Thyroid gland (tissue), 4 donors: ENCODE measurements at regions not wholly inside any gene's neighbourhood (a gene's known extent, or its start where the extent isn't known, plus 50 kb on each side); places are given as distances from the start of the nearest gene placed in this dataset.

ENCODE experiments used
- DNase-seq, 2 donors: peaks; one replicate each; pipeline ENCODE4 v3.0.0-alpha.2; 2019
- H3K27ac ChIP-seq, 3 donors: fragments of 200-600 bp; sonication (generic); 1 replicate in 2 of 3; 2 replicates in 1 of 3; pipeline ENCODE4 v1.5.1; 2016 to 2019; ENCODE audit warnings: mild to moderate bottlenecking in 1 of 3, moderate library complexity in 1 of 3
- H3K27me3 ChIP-seq: fragments of 200-600 bp; sonication (generic); one replicate; pipeline ENCODE4 v1.5.1; 2019
- H3K36me3 ChIP-seq, 2 donors: fragments of 200-600 bp; sonication (generic); one replicate each; pipeline ENCODE4 v1.5.1; 2016 to 2019
- H3K4me1 ChIP-seq, 2 donors: fragments of 200-600 bp; sonication (generic); one replicate each; pipeline ENCODE4 v1.5.1; 2017 to 2019
- H3K4me3 ChIP-seq, 3 donors: fragments of 200-600 bp; sonication (generic); replicated peaks in 1 of 3; 1 replicate in 2 of 3; 2 replicates in 1 of 3; pipeline ENCODE4 v1.5.1; 2016; ENCODE audit warnings: mild to moderate bottlenecking in 1 of 3
- H3K9me3 ChIP-seq: fragments of 200-600 bp; sonication (generic); one replicate; pipeline ENCODE4 v1.5.1; 2017
- POLR2A ChIP-seq, 2 donors: fragments of 450-650 bp; IDR thresholded peaks; one replicate each; pipeline ENCODE4 v1.6.1; 2017; ENCODE audit warnings: antibody characterized with exemption in 2 of 2, mild to moderate bottlenecking in 2 of 2, moderate library complexity in 1 of 2
- WGBS, 2 donors: methylation state at CpG; one replicate each; pipeline ENCODE4 v1.1.5; 2017; 5-methylcytosine and 5-hydroxymethylcytosine counted together
- intact Hi-C: fragments of 100-400 bp; cut with DNase I; formaldehyde crosslinking; loops from one replicate; pipeline ENCODE4 v1.15.1; 2023
- TF ChIP-seq, protein P1 (sequence below), 6 experiments: fragments of 200-600 bp in 3 of 6; fragments of 450-650 bp in 3 of 6; sonication (generic) in 3 of 6; IDR thresholded peaks; one replicate each; pipeline ENCODE4 v1.5.1; 2016 to 2019; ENCODE audit warnings: antibody characterized with exemption in 6 of 6, mild to moderate bottlenecking in 2 of 6, inconsistent platforms in 1 of 6, moderate library complexity in 1 of 6

DNA sequence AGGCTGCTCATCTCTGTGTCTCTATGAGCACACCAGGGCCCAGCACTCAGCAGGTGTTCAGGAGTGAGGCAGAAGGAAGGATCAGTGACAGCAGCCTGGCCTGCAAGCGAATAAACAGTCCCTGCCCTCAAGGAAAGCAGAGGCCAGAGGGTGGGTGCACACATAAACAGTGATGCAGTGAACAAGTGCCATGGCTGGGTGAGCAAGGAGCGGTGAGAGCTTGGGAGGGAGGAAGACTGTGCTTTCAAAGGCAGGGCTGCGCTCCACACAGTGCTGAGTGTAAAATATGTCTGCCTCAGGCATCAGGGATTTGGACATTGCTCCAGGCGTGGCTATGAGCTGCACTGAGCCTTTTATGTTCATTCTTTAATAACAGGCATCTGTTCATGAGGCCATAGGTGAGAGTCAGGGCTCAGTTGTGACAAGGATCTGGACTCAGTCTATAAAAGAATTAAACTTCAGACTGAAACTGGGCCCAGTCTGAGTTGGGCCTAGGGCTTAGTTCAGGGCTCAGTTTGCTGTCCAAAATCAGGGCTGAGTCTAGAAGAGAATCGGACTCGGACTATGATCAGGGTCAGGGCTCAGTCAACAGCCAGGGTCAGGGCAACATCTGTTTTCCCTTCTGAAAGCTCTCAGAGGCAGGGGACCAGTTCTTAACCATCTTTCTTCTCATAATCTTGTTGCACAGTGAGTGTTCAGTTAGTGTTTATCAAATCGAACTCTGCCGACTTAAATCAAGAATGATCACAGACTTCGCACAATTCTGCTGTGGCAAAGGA lies 213.7 kb downstream of the FOXD2 start:
- intact Hi-C loops, result no loop called here
- DNase-seq, result peak; percentile 50 to 59
- TF ChIP-seq, protein P1, sequence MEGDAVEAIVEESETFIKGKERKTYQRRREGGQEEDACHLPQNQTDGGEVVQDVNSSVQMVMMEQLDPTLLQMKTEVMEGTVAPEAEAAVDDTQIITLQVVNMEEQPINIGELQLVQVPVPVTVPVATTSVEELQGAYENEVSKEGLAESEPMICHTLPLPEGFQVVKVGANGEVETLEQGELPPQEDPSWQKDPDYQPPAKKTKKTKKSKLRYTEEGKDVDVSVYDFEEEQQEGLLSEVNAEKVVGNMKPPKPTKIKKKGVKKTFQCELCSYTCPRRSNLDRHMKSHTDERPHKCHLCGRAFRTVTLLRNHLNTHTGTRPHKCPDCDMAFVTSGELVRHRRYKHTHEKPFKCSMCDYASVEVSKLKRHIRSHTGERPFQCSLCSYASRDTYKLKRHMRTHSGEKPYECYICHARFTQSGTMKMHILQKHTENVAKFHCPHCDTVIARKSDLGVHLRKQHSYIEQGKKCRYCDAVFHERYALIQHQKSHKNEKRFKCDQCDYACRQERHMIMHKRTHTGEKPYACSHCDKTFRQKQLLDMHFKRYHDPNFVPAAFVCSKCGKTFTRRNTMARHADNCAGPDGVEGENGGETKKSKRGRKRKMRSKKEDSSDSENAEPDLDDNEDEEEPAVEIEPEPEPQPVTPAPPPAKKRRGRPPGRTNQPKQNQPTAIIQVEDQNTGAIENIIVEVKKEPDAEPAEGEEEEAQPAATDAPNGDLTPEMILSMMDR (IDR thresholded peaks at IDR 0.05), result no peak
- TF ChIP-seq POLR2A (IDR thresholded peaks at IDR 0.05), result no peak
- peaks cover 15 to 26% of the 10 kb centered on the region in 2 donors for H3K4me1 ChIP-seq
- H3K9me3 ChIP-seq, result no peaks in the 10 kb centered on the region
- 65% methylated on average over 9 of the region's 9 CpGs for WGBS, 2 donors
- no peaks in the 10 kb centered on the region for H3K36me3 ChIP-seq
- no peaks in the 10 kb centered on the region for H3K27me3 ChIP-seq
- H3K27ac ChIP-seq, result peak overlapping the region in 2 of 3 donors; percentile 46 to 60
- H3K4me3 ChIP-seq, result no peak overlapping the region

DNA sequence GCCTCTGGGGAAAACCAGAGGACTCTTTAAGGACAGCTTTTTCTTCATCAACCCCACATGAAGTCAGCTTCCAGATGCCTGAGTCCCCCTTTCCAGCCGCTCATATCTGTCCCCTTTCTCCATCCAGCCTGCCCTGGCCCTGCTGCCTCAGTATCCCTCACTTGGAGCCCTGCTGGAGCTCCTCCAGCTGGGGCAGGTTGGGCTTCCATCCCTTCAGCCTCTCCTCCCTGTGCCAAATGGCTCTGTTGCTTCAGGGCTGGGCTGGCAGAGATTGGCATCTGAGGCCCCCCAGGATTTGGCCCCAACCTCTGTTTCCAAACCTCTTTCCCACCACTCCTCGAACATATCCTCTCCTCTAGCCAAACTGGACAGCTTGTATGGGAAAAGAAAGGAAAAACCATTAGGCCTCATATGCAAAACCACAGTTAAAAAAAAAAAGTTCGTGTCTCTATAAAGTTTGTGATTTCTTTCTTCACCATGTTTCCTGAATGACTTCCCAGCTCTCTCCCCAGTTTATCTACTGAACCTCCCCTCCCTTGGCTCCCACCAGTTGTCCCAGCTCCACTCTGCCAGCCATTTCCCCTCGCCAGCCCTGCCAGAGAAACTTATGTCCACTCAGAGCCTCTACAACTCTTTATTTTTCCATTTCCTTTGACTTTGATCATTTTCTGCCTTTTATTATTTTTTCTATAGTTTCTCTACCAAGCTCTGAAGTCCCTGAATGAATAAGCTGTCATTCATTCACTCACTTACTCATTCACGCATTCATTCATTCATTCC lies 217.9 kb downstream of the FOXD2 start:
- no peak for DNase-seq
- TF ChIP-seq, protein P1 (IDR thresholded peaks at IDR 0.05), result no peak
- TF ChIP-seq POLR2A (IDR thresholded peaks at IDR 0.05), result no peak
- Histone ChIP-seq H3K4me1 (peaks cover 11 to 16% of the 10 kb centered on the region in 2 donors), H3K9me3 (no peaks in the 10 kb centered on the region), H3K4me3 (no peak overlapping the region), H3K27me3 (no peaks in the 10 kb centered on the region), H3K36me3 (no peaks in the 10 kb centered on the region), H3K27ac (no peak overlapping the region)
- intact Hi-C loops, result no loop called here
- WGBS, 2 donors, result 66 to 77% methylated on average over 5 of the region's 5 CpGs

DNA sequence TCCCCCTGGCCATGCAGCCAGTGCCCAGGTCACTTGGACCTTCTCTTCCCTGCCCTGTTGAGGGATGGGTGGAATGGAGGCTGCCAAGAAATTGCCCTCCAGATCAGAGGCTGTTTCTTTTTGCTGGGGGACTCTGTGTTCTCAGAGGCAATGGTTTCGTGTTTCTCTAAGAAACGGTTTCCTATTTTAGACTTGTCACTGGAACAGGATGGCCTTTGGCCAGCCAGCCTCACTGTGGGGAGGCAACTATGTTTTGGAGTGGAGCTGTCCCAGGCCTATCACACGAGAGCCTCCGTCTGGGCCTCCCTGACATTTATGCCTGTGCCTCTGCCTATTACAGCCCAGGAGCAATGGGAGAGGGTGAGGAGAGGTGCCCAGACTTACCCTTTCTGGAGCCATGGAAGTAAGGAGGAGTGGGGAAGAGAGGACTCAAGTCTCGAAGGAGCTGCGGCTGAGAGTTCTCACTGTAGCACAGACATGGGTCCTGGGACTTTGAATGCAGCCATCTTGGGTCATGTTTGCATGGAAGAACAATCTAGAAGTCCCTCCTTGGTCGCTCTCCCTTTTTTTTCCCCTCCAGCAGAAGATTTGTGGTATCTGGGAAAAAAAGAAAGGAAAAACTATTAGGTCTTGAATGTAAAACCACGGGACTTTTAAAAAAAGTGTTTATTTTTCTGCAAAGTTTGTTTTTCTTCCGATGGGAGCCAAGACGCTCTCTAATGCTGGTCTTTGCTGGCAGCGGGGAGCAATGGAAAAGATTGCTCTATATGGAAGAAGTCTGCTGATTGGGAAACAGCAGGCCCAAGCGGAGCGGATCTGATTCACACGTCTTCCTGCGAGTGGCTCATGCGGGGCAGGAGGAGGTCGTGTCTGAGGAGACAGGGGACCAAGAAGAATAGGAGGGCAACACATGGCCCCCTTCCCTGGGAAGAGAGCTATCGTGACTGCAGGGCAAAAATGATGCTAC lies 219.2 kb downstream of the FOXD2 start:
- Histone ChIP-seq H3K27me3 (no peaks in the 10 kb centered on the region), H3K9me3 (no peaks in the 10 kb centered on the region), H3K4me1 (peaks cover 0 to 5% of the 10 kb centered on the region in 2 donors), H3K27ac (peak overlapping the region in 2 of 3 donors; percentile 56), H3K4me3 (no peak overlapping the region), H3K36me3 (no peaks in the 10 kb centered on the region)
- TF ChIP-seq, protein P1 (IDR thresholded peaks at IDR 0.05), result no peak
- TF ChIP-seq POLR2A (IDR thresholded peaks at IDR 0.05), result no peak
- DNase-seq, result peak in 1 of 2 donors; percentile 13
- intact Hi-C loops, result no loop called here
- WGBS, 2 donors, result 74 to 79% methylated on average over 18 of the region's 18 CpGs

DNA sequence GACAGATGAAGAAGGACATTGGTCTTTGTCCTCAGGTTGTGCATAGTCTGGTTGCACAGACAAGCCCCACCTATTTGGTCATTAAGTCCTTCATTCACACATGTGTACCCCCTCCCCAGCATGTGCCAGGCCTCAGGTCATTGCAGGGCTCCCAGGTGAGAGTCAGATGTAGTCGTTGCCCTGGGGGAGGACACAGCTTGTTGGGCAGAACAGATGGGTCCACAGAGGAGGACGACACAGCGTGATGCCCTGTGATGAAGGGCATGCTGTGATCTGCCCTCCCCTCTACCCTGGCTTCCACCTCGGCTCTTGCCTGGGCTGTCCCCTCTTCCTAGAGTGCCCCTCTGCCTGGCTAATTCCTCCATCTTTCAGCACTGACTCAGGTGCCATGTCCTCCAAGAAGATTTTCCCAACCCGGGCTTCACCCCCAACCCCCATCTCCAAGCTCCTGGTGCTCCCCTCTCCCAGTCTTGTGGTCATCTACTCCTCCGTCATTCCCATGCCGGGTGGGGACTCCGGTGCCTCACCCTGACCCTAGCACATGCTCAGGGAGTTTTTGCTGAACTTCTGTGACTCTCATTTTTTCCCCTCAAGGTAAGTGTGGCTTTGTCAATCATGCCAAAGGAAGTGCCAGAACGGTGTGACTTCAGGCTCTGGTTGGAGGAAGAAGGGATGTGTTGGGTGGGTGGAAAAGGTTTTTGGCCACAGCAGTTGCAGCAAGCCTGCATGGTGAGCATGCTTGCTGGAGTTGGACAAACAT lies 220.5 kb downstream of the FOXD2 start:
- no peak overlapping the region for H3K27ac ChIP-seq
- intact Hi-C loops, result no loop called here
- TF ChIP-seq POLR2A (IDR thresholded peaks at IDR 0.05), result no peak
- TF ChIP-seq, protein P1 (IDR thresholded peaks at IDR 0.05), result no peak
- no peak for DNase-seq
- H3K4me1 ChIP-seq, result peaks cover 0 to 5% of the 10 kb centered on the region in 2 donors
- H3K36me3 ChIP-seq, result no peaks in the 10 kb centered on the region
- H3K27me3 ChIP-seq, result no peaks in the 10 kb centered on the region
- 86 to 89% methylated on average over 9 of the region's 9 CpGs for WGBS, 2 donors
- H3K9me3 ChIP-seq, result no peaks in the 10 kb centered on the region
- H3K4me3 ChIP-seq, result no peak overlapping the region
